ENCODE measurements at regions not wholly inside any gene's neighbourhood (a gene's known extent, or its start where the extent isn't known, plus 50 kb on each side); places are given as distances from the start of the nearest gene placed in this dataset.

GRCh38 chr4:170278460-170278859 is 188.7 kb upstream of the AADAT start:
- no peak for TF ChIP-seq CTCF (IDR thresholded peaks at IDR 0.05)
- no peak for TF ChIP-seq POLR2A (IDR thresholded peaks at IDR 0.05)
- intact Hi-C loops (cut with DNase I; ENCODE audit: low total_unique reads): no loop called here
- Histone ChIP-seq H3K27ac (no peak overlapping the region), H3K9me3 (no peaks in the 10 kb centered on the region), H3K36me3 (ENCODE audit: low read depth, missing control alignments) (no peaks in the 10 kb centered on the region), H3K27me3 (no peaks in the 10 kb centered on the region), H3K4me3 (no peak overlapping the region), H3K4me1 (no peaks in the 10 kb centered on the region)
- DNase-seq: no peak

- TF ChIP-seq POLR2A (IDR thresholded peaks at IDR 0.05) (no peak), CTCF (IDR thresholded peaks at IDR 0.05) (no peak)
- Histone ChIP-seq H3K9me3 (no peaks in the 10 kb centered on the region), H3K27ac (no peak overlapping the region), H3K27me3 (no peaks in the 10 kb centered on the region), H3K36me3 (ENCODE audit: low read depth, missing control alignments) (no peaks in the 10 kb centered on the region), H3K4me3 (no peak overlapping the region), H3K4me1 (no peaks in the 10 kb centered on the region)
- intact Hi-C loops (cut with DNase I; ENCODE audit: low total_unique reads): no loop called here
- 81 to 96% methylated on average over 4 of the region's 4 CpGs for WGBS, 2 donors
- DNase-seq: no peak
Observed at GRCh38 chr4:170274616-170275015, 184.9 kb upstream of the AADAT start.

- Histone ChIP-seq H3K4me3 (no peak overlapping the region), H3K4me1 (no peaks in the 10 kb centered on the region), H3K9me3 (no peaks in the 10 kb centered on the region), H3K27ac (no peak overlapping the region), H3K27me3 (no peaks in the 10 kb centered on the region), H3K36me3 (ENCODE audit: low read depth, missing control alignments) (no peaks in the 10 kb centered on the region)
- no peak for DNase-seq
- 62 to 79% methylated on average over 4 of the region's 4 CpGs for WGBS, 2 donors
- intact Hi-C loops (cut with DNase I; ENCODE audit: low total_unique reads): no loop called here
- TF ChIP-seq CTCF (IDR thresholded peaks at IDR 0.05) (no peak), POLR2A (IDR thresholded peaks at IDR 0.05) (no peak)
Observed at GRCh38 chr4:170272959-170273358, 183.2 kb upstream of the AADAT start.

GRCh38 chr4:170271723-170272122 is 182.0 kb upstream of the AADAT start:
- WGBS, 2 donors: 58 to 71% methylated on average over 2 of the region's 2 CpGs
- H3K27ac ChIP-seq: no peak overlapping the region

More at GRCh38 chr4:170271723-170272122, 182.0 kb upstream of the AADAT start:
- intact Hi-C loops (cut with DNase I; ENCODE audit: low total_unique reads): no loop called here
- no peak for DNase-seq
- H3K9me3 ChIP-seq: no peaks in the 10 kb centered on the region
- no peaks in the 10 kb centered on the region for H3K4me1 ChIP-seq
- no peak for TF ChIP-seq CTCF (IDR thresholded peaks at IDR 0.05)
- TF ChIP-seq POLR2A (IDR thresholded peaks at IDR 0.05): no peak
- no peak overlapping the region for H3K4me3 ChIP-seq
- no peaks in the 10 kb centered on the region for H3K36me3 ChIP-seq (ENCODE audit: low read depth, missing control alignments)
- H3K27me3 ChIP-seq: no peaks in the 10 kb centered on the region

Measured in testis (tissue), 2 donors.